ENCODE measurements at regions not wholly inside any gene's neighbourhood (a gene's known extent, or its start where the extent isn't known, plus 50 kb on each side); places are given as distances from the start of the nearest gene placed in this dataset.

GRCh38 chr3:22986958-22987357 lies 216.2 kb upstream of the UBE2E2 start:
- ChIA-PET CTCF (no interaction called here), POLR2A (no interaction called here)
- H3K27me3 Mint-ChIP-seq = no peaks in the 10 kb centered on the region
- ATAC-seq (ENCODE audit: poor library complexity) (no peak), DNase-seq (no peak)
- H3K36me3 ChIP-seq (ENCODE audit: insufficient read depth, low read length) = no peaks in the 10 kb centered on the region
- H3K9me3 ChIP-seq (ENCODE audit: control insufficient read depth in 1 of 2, insufficient read depth in 1 of 2, low read length in 2 of 2) = peaks cover 0 to 13% of the 10 kb centered on the region in 2 experiments
- H3K9me3 Mint-ChIP-seq = peaks cover 9% of the 10 kb centered on the region
- intact Hi-C loops (cut with DNase I, micrococcal nuclease) = no loop called here
- no peaks in the 10 kb centered on the region for H3K4me1 Mint-ChIP-seq (ENCODE audit: low read depth)
- H3K27ac Mint-ChIP-seq = no peak overlapping the region
- H3K27me3 ChIP-seq (ENCODE audit: control insufficient read depth in 1 of 2, insufficient read depth in 2 of 2, low read length in 2 of 2) = no peaks in the 10 kb centered on the region
- H3K36me3 Mint-ChIP-seq (ENCODE audit: low read depth) = no peaks in the 10 kb centered on the region
- TF ChIP-seq, protein P1, sequence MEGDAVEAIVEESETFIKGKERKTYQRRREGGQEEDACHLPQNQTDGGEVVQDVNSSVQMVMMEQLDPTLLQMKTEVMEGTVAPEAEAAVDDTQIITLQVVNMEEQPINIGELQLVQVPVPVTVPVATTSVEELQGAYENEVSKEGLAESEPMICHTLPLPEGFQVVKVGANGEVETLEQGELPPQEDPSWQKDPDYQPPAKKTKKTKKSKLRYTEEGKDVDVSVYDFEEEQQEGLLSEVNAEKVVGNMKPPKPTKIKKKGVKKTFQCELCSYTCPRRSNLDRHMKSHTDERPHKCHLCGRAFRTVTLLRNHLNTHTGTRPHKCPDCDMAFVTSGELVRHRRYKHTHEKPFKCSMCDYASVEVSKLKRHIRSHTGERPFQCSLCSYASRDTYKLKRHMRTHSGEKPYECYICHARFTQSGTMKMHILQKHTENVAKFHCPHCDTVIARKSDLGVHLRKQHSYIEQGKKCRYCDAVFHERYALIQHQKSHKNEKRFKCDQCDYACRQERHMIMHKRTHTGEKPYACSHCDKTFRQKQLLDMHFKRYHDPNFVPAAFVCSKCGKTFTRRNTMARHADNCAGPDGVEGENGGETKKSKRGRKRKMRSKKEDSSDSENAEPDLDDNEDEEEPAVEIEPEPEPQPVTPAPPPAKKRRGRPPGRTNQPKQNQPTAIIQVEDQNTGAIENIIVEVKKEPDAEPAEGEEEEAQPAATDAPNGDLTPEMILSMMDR (IDR thresholded peaks at IDR 0.05) = no peak
- H3K4me3 Mint-ChIP-seq = no peak overlapping the region
- no peaks in the 10 kb centered on the region for H3K4me1 ChIP-seq (ENCODE audit: insufficient read depth, low read length)
- no peak overlapping the region for H3K27ac ChIP-seq (ENCODE audit: low read depth in 1 of 2, low read length in 2 of 2)
- no peak overlapping the region for H3K4me3 ChIP-seq (ENCODE audit: low read length)

GRCh38 chr3:22988566-22988965 lies 214.6 kb upstream of the UBE2E2 start:
- no peak overlapping the region for H3K27ac ChIP-seq (ENCODE audit: low read depth in 1 of 2, low read length in 2 of 2)
- H3K9me3 ChIP-seq (ENCODE audit: control insufficient read depth in 1 of 2, insufficient read depth in 1 of 2, low read length in 2 of 2) = peaks cover 0 to 13% of the 10 kb centered on the region in 2 experiments
- no peaks in the 10 kb centered on the region for H3K36me3 Mint-ChIP-seq (ENCODE audit: low read depth)
- no peaks in the 10 kb centered on the region for H3K27me3 Mint-ChIP-seq
- intact Hi-C loops (cut with DNase I, micrococcal nuclease) = no loop called here
- POLR2A ChIA-PET = no interaction called here
- no peaks in the 10 kb centered on the region for H3K4me1 Mint-ChIP-seq (ENCODE audit: low read depth)
- TF ChIP-seq, protein P1 (IDR thresholded peaks at IDR 0.05) = no peak
- DNase-seq = no peak
- no peak overlapping the region for H3K27ac Mint-ChIP-seq
- H3K27me3 ChIP-seq (ENCODE audit: control insufficient read depth in 1 of 2, insufficient read depth in 2 of 2, low read length in 2 of 2) = no peaks in the 10 kb centered on the region
- CTCF ChIA-PET = no interaction called here
- H3K36me3 ChIP-seq (ENCODE audit: insufficient read depth, low read length) = no peaks in the 10 kb centered on the region
- H3K4me3 ChIP-seq (ENCODE audit: low read length) = no peak overlapping the region
- H3K9me3 Mint-ChIP-seq = peaks cover 9% of the 10 kb centered on the region
- no peak overlapping the region for H3K4me3 Mint-ChIP-seq
- H3K4me1 ChIP-seq (ENCODE audit: insufficient read depth, low read length) = no peaks in the 10 kb centered on the region
- no peak for ATAC-seq (ENCODE audit: poor library complexity)

DNA sequence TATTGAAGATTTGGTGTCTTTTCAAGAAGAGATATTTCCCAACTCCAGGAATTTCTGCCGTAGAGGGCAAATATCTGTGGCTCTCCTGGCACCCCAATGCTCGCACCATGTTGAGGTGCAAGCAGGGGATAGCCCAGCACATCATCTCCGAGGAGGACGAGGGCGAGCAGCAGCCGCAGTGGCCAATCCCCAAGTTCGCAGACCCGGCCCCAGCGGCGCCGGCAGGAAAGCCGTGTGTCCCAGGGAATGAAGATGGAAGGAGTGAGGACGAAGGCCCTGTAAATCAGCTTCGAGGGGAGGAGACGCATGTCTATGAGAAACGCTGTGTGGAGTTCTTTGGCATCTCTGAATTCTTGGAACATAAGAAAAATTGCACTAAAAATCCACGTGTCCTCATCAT lies 213.4 kb upstream of the UBE2E2 start:
- no peaks in the 10 kb centered on the region for H3K27me3 Mint-ChIP-seq
- ChIA-PET POLR2A (no interaction called here), CTCF (no interaction called here)
- no peak overlapping the region for H3K4me3 Mint-ChIP-seq
- Histone ChIP-seq H3K4me3 (ENCODE audit: low read length) (no peak overlapping the region), H3K36me3 (ENCODE audit: insufficient read depth, low read length) (no peaks in the 10 kb centered on the region), H3K27ac (ENCODE audit: low read depth in 1 of 2, low read length in 2 of 2) (no peak overlapping the region), H3K9me3 (ENCODE audit: control insufficient read depth in 1 of 2, insufficient read depth in 1 of 2, low read length in 2 of 2) (peaks cover 0 to 13% of the 10 kb centered on the region in 2 experiments), H3K4me1 (ENCODE audit: insufficient read depth, low read length) (no peaks in the 10 kb centered on the region), H3K27me3 (ENCODE audit: control insufficient read depth in 1 of 2, insufficient read depth in 2 of 2, low read length in 2 of 2) (no peaks in the 10 kb centered on the region)
- intact Hi-C loops (cut with DNase I, micrococcal nuclease) = no loop called here
- no peak for ATAC-seq (ENCODE audit: poor library complexity)
- TF ChIP-seq, protein P1 (IDR thresholded peaks at IDR 0.05) = no peak
- peaks cover 6% of the 10 kb centered on the region for H3K9me3 Mint-ChIP-seq
- no peak for DNase-seq
- H3K4me1 Mint-ChIP-seq (ENCODE audit: low read depth) = no peaks in the 10 kb centered on the region
- no peak overlapping the region for H3K27ac Mint-ChIP-seq
- no peaks in the 10 kb centered on the region for H3K36me3 Mint-ChIP-seq (ENCODE audit: low read depth)

Measured in CD4-positive, alpha-beta T cell (primary cell).